HG03175 (cell line): ENCODE measurements at regions not wholly inside any gene's neighbourhood (a gene's known extent, or its start where the extent isn't known, plus 50 kb on each side); places are given as distances from the start of the nearest gene placed in this dataset.
"Not testable (repeated sequence)": the region's sequence is repeated elsewhere in the genome, so short reads cannot be mapped to it uniquely, and the experiment has no call there.

Source experiments
- ATAC-seq: cut with Tn5 transposase; IDR thresholded peaks from one replicate; pipeline ENCODE4 v1.9.1; 2021; ENCODE audit warnings: mild to moderate bottlenecking, moderate library complexity; ENCODE audit not compliant: unreplicated experiment

DNA sequence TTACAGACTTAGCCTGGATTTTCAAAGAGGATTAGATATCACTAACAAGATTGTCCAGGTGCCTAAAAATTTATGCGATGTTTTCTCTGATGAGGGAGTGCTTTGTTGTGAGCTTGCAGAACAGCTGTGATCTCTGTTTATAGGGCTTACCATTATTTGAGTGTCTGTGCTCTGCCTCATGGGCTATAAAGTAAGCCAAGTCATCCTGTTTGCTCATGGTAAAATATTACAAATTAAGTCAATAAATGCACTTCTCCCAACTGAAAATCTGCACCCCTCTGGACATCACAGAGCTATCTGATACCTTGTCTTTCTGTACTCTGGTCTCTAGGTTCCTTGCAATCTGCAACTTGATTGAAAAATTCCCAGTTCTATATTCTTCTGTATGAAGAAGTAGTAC, 293.4 kb upstream of the ACTBL2 start:
- no peak for ATAC-seq

DNA sequence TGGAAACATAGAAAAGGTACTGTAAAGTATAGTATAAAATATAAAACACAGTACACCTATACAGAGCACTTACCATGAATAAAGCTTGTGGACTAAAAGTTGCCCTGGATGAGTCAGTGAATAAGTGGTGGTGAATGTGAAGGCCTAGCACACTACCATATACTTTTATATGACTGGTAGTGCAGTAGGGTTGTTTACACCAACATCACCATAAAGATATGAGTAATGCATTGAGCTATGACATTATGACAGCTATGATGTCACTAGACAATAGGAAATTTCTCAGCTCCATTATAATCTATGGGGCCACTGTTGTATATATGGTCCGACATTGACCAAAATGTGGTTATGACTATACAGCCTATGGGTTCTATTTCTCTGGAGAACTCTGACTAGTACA, 291.8 kb upstream of the ACTBL2 start:
- ATAC-seq: no peak

DNA sequence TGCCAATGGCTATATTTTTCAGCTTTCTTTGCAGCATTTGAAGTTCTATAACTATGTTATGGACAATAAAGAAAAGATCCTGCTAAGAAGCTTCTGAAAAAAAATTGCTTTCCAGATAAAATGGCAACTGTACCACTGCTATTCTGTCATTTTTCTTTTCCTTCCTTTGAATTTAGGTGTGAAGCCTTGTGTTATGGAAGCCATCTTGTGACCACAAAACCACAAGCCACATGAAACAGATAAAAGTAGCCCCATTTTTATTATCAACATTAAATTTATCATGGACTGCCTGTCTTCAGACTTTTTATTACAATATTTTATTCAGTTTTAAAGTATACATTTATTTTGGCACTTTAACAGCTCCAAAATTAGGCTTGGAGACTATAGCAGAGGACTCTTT, 289.9 kb upstream of the ACTBL2 start:
- ATAC-seq: no peak

DNA sequence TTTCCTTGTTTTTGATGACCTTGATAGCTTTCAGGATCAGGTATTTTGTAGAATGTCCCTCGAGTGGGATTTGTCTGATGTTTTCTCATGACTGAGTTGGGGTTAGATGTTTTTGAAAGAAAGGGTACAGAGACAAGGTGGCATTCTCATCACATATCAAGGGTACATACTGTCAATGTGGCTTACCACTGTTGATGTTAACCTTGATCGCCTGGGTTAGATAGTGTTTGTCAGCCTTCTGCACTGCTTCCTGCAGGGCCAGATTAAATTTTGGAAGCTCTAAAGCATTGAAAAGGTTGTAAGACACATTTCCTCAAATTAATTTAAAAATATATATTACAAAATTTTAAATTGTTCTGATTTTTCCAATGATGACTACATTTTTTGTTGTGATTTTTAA, 287.4 kb upstream of the ACTBL2 start:
- no peak for ATAC-seq

DNA sequence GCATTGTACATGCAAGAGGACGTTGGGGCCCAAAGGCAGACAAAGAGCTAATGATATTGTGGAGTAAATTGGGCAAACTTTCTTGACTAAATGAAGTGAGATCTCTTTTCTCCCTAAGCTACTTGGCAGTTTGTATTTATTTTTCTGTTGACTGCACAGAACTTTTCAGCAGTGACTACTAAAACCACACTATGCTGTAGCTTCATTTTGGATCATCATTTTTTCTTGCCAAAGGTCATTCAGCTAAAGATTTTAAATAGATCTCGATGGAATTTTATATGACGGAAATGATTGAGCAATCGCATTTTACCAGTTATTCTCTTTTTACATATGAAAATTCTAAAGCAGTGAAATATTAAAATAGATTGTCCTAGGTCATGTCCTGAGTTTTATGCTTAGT, 286.1 kb upstream of the ACTBL2 start:
- no peak for ATAC-seq

DNA sequence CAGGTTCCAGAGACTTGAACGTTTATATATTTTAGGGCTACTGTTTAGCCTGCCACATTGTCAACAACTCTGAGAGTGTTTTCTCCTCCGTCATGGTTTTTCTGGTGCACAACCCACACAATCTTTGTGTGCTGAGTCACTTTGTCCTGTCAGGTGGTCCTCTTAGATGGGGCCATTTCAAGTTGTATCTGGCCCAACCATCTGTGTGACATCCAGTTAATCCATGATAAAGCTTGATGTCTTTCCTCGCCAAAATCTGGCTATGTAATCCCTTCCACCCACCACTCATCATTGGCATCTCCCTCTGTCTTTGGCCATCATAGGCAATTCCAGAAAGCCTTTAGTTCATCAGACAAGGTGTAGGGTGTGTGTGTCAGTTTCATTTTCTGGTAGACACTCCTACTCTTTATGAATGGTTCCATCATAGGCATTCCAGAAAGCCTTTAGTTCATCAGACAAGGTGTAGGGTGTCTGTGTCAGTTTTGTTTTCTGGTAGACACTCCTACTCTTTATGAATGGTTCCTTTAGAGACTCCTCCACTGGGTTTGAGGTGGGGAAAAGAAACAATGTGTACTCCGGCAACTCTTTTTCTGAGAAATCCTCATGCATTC, 282.0 kb upstream of the ACTBL2 start:
- ATAC-seq: no peak

DNA sequence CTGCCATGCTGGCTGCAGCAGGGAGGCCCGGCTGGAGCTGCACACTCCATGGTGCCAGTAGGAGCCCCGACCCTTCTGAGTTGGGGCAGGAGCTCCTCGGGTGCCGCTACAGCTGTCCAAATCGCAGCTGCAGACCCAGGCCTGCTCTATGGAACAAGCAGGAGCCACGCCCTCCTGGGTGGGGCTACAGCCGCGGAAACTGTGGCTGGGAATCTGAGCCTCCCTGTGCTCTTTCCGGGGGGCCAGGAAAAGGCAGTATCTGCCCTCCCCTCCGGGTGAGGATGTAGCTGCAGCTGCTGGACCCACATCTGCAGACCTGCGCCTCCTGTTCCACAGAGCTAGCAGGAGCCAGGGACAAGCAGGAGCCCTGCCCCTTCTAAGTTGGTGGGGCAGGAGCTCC, 278.9 kb upstream of the ACTBL2 start:
- no peak for ATAC-seq

DNA sequence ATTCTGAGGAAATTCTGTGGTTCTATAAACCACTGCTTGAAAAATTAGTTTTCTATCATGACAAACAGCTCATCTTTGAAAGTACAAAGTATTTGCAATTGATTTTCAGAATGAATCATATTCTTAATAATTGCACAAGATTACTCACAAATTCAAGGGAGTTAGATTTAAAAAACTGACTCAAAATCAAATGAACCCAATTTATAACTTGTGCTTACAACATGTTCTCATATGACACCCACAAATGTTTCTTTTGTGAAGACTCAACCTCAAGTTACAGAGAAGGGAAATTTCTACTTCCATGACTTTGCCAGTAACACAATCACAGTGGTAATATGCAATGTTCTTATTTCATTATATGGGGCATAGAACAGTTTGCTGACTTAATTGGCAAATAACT, 272.0 kb upstream of the ACTBL2 start:
- ATAC-seq: no peak

DNA sequence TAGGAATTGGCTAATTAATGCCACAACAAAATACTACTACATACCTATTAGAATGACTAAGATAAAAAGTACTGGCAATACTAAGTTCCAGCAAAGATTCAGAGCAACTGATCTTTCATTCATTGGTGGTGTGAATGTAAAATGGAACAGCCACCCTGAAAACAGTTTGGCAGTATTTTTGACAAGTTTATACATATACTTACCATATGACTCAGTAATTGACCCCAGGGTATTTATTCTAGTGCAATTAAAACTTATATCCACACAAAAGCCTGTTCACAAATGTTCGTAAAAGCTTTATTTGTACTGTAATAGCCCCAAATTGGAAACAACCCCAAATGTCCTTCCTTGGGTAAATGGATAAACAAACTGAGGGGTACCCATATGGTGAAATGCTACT, 270.8 kb upstream of the ACTBL2 start:
- no peak for ATAC-seq

DNA sequence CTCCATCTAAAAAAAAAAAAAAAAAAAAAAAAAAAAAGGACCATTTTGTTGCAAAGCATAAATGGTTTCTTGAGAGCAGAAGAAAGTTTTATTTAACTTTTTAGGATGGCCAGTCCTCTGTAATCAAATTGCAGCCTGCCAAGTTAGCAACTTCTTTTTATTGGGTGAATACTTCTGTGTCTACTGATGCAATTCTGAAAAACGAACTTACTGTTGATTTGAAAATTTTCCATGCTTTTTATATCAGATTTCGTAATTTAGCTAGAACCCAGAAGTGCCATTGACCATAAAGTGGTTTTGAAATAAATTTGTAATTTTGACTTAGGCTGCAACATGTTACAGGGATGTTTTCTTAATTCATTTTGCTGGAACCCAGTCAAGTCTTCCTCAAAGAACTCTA, 269.1 kb upstream of the ACTBL2 start:
- no peak for ATAC-seq

DNA sequence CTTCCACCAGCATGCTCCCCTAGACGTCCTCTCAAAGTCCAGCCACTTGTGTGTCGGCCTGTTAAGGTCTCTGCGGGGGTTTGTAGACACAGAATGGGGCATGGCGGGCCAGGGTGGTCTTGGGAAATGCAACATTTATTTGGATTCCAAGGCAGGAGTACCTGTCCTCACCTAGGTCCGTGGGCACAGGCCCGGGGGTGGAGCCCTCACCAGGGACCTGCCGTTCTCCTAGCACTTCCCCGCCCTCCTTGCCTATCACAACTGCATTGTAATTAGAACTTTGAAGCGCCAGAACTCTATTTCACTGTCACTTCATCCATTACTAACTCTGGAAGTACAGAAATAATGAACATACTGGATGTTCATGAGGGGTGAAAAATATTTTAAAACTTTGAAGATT, 268.3 kb upstream of the ACTBL2 start:
- no peak for ATAC-seq

DNA sequence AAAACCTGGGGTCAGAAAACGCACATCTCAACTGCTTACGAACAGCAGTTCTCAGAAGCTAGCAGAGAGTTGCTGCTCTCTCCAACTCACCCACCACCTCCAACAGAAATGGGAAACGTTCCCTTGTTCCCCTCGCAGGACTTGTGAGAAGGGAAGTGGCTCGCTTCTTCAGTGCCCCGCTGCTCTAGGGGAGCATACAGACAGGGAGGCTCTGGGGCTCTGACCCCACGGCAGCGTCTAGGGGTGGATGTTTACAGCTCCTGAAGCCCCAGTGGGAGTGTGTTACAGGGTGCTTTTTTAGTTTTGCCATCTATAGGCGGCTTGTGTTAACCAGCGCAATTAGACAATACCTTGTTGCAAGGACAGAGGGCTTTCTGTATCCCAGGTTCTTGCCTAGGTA, 267.7 kb upstream of the ACTBL2 start:
- ATAC-seq: no peak

DNA sequence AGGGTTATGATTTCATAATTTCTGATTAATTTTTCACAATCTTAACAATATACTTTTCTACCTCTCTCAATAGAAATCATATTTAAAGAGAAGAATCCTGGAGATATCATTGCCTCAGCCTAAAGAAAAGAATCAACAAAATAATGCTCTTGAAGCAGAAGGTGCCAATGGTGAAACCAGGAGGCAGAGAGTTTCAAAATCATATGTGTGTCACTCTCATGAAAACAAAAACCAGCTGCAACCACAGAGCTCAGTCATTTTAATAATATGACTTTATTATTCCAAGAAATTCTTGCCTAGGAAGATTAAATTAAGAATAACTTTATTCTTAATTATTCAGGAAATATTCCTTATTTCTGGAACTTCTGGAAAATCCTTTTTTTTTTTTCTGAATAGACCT, 266.8 kb upstream of the ACTBL2 start:
- ATAC-seq: no peak

DNA sequence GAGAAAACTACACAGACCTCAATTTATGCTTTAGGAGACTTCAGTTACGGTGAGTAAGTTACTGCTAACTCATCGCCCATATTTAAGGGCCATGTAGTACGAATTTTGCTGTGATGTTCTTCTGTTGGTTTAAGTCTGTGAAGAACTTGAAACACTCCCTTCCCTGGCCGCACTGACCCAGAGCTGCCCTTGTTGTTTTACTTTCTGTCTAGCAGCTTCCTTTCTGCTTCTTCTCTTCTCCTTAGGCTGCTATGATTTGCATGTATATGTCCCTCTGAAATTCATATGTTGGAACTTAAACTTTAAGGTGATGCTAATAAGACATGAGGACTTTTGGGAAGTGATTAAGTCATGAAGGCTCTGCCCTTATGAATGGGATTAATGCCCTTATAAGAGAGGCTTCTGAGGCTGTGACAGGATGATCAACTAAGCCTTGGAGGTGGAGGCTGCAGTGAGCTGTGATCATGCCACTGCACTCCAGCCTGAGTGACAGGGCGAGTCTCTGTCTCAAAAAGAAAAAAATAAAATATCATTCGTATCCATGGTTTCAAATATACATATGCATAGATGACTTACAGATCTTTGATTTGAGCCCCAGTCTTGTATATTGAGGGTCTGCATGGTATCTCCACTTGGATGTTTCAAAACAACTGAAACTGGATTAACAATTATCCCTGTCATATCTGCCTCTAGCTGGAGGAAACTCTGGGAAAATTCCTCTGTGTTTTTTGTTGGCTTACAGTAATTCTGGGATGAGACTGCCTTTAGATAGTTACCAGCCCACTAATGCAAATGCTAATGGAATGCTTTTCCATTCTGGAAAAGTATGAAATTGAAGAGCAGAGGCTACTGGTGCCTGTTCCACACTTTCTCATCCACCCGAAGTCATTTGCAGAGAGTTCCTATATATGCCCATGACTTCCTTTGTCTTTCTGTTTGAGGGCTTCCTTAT, 263.4 kb upstream of the ACTBL2 start:
- ATAC-seq: no peak

DNA sequence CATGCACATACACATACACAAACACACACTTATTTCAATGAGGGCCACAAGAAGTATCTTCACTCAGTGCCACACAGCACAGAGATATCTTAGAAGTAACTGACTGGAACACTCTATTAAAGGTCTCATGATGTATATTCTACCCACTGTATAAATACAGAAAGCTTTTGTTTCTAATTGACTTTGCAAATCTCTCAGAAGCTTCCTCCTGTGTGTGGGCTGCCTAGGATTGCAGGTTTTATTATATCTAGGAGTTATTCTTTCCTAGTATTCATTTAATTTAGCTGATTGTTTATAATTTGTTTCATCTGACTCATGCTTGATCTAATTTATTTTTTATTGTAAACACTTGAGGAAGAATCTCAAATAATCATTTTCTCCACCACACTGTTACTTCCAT, 262.4 kb upstream of the ACTBL2 start:
- ATAC-seq: no peak

DNA sequence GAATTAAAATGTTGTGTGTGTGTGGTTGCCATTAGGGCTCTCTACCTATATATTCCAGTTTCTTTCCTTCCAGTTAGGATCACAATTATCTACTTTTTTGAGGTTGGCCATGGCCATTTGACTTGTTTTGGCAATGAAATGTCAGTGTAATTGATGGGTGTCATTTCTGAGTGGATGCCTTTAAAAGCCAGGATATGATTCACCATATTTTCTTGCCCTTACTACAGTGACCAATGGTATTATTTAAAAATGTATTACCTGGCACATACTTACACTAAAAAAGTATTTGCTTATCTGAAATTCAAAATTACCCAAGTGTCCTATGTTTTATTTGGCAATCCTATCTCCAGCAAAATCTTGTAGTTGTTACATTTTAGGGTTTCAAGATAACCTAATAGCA, 258.7 kb upstream of the ACTBL2 start:
- ATAC-seq: no peak

DNA sequence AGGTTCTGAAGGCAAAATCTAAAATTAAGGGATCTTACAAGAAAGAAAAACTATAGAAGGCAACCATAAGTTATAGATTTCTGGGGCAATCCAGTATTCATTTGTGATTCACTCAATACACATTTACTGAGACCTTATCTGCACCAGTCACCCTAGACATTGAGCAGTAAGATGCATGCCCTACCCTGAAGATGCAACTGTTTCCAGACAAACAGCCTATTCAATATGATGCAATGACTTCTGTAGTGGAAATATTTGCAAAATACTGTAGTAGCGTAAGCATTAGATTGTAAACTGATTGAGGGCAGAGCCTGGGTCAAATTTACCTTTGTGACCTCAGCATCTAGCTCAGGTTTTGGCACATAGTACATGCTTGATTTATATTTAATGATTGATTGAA, 256.2 kb upstream of the ACTBL2 start:
- no peak for ATAC-seq

DNA sequence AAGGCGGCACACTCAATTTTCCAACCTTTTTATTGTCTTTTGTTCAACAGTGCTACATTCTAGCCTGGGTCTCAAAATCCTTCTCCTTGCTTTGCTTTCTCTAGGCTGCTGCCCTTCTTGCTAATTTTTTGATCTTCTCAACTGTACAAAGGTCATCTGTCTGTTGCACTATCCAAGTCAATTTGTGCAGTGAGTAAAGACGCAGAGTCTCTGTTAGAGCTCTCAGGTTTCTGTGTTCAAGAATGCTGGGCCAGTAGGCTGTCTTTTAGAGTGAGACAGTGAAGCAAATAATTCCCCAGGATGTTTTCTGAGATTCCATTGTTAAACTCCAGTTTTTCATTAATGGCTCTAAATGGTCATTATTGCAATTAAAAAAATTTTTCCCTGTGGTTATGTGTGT, 255.7 kb upstream of the ACTBL2 start:
- ATAC-seq: no peak

DNA sequence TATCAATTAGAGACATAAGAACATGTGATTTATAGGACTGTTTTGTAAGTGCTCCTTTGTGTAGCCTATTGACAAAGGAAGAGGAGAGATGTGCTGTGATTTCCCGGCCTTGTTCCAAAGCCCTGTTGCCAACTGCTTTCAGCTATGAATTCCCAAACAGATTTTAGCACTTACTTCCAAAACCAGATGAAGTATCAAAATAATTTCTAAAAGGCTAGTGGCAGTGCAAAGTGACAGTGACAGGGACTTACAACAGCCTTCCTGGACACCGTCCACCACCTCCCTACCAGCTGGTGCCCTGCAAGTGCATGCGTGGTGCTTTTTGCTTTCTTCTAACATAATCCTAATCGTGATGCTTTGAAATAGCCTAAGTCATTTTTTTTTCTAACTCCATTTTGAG, 254.1 kb upstream of the ACTBL2 start:
- ATAC-seq: no peak

DNA sequence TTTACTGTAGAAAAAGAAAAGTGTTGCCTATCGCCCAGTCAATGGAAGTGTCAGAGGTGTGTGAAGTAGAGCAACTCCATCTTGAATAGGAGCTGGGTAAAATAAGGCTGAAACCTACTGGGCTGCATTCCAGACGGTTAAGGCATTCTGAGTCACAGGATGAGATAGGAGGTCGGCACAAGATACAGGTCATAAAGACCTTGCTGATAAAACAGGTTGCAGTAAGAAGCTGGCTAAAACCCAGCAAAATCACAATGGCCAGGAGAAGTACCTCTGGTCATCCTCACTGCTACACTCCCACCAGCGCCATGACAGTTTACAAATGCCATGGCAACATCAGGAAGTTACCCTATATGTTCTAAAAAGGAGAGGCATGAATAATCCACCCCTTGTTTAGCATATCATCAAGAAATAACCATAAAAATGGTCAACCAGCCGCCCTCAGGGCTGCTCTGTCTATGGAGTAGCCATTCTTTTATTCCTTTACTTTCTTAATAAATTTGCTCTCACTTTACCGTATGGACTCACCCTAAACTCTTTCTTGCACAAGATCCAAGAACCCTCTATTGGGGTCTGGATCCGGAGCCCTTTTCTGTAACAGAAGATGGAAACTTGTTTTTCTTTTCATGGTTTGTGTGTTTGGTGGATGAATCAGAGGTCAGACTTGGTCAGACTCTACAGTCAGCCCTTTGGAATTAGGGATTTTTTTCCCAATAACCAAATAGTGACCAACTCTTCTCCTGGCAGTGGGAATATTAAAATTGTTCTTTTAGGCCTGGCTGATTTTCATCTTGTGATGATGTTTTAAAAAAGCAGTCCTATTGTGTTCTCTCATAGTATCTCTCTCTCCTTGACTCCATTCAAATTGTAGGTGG, 252.9 kb upstream of the ACTBL2 start:
- not testable (repeated sequence) for ATAC-seq

DNA sequence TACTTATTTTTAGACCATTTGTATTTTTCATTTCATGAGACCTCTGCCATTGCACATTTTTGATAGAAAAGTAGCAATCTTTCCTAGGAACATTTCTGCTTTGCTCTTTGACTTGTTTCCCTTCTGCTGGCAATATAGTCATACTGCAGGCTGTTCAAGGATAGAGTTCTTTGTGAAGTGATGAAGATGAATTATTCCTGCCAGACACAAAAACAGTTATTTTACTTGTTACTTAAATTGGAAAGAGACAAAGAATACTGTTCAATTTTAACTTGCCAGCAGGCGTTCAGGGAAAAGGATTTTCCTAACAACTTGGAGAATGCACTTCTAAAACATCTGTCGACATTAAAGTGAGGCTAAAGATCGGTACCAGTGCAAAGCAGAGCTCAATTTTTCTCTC, 251.7 kb upstream of the ACTBL2 start:
- ATAC-seq: no peak

DNA sequence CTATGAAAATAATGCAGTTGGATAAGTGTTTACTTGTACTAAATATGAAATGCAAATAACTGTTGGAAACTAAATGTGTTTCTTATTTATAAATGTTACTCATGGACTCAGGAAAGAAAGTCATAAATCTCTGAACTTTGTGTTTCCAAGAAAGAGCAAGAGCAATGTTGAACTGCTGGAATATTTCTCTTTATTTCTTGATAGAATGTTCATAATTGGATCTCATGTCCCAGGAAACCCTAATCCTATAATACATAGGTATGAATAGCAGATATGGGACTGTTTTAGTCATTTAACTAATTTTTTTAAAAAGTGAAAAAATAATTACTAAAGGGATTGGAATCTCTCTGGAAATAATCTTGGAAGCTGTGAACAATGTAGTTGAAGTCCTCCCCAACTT, 245.0 kb upstream of the ACTBL2 start:
- ATAC-seq: no peak
